ENCODE measurements at regions not wholly inside any gene's neighbourhood (a gene's known extent, or its start where the extent isn't known, plus 50 kb on each side); places are given as distances from the start of the nearest gene placed in this dataset.

- TF ChIP-seq PATZ1 (tag by site-specific recombination; IDR thresholded peaks at IDR 0.05), result peak; percentile 58
- TF ChIP-seq ZNF513 (tag by site-specific recombination; IDR thresholded peaks at IDR 0.05), result no peak
- TF ChIP-seq SP3 (tag by site-specific recombination; IDR thresholded peaks at IDR 0.05), result peak; percentile 11; the same call in 1 of the 2 replicates
- TF ChIP-seq ZNF19 (tag by site-specific recombination; IDR thresholded peaks at IDR 0.05; ENCODE audit: low read depth), result no peak
- peak; percentile 50 for TF ChIP-seq ZFHX2 (tag by site-specific recombination; conservative IDR thresholded peaks at IDR 0.05)
- no peak for TF ChIP-seq ZNF549 (tag by site-specific recombination; IDR thresholded peaks at IDR 0.05)
- TF ChIP-seq ZBTB8A (tag by site-specific recombination; IDR thresholded peaks at IDR 0.05), result peak; percentile 82
- no peak for TF ChIP-seq ZNF560 (tag by site-specific recombination; IDR thresholded peaks at IDR 0.05; ENCODE audit: borderline replicate concordance)
- TF ChIP-seq ZNF133 (tag by site-specific recombination; IDR thresholded peaks at IDR 0.05), result no peak
- no peak; the same call in 1 of the 2 replicates for TF ChIP-seq ZNF501 (tag by site-specific recombination; IDR thresholded peaks at IDR 0.05)
- TF ChIP-seq INSM2 (tag by site-specific recombination; IDR thresholded peaks at IDR 0.05), result no peak
- 0 out of 2 replicates have a peak, but pooled peaks have one; percentile 21 for TF ChIP-seq TSHZ1 (tag by site-specific recombination; IDR thresholded peaks at IDR 0.05; ENCODE audit: borderline replicate concordance)
- TF ChIP-seq ZNF629 (tag by site-specific recombination; IDR thresholded peaks at IDR 0.05), result no peak; the same call in 1 of the 2 replicates
- no peak for TF ChIP-seq ZFP3 (tag by site-specific recombination; IDR thresholded peaks at IDR 0.05; ENCODE audit: low read depth)
- TF ChIP-seq ZNF214 (tag by site-specific recombination; IDR thresholded peaks at IDR 0.05; ENCODE audit: borderline replicate concordance), result no peak
- TF ChIP-seq ZNF621 (tag by site-specific recombination; IDR thresholded peaks at IDR 0.05), result no peak
- TF ChIP-seq ZNF280D (tag by site-specific recombination; IDR thresholded peaks at IDR 0.05), result no peak
- peak; percentile 55; the same call in 1 of the 2 replicates for TF ChIP-seq ZNF561 (tag by site-specific recombination; IDR thresholded peaks at IDR 0.05; ENCODE audit: borderline replicate concordance)
- TF ChIP-seq ZIC2 (tag by site-specific recombination; IDR thresholded peaks at IDR 0.05), result peak; percentile 28
- TF ChIP-seq ZNF155 (tag by site-specific recombination; IDR thresholded peaks at IDR 0.05), result no peak
- TF ChIP-seq ZNF24 (tag by site-specific recombination; IDR thresholded peaks at IDR 0.05), result 0 out of 2 replicates have a peak, but pooled peaks have one; percentile 41
- TF ChIP-seq RBAK (tag by site-specific recombination; IDR thresholded peaks at IDR 0.05), result no peak
- TF ChIP-seq ZNF114 (tag by site-specific recombination; IDR thresholded peaks at IDR 0.05), result no peak
- no peak for TF ChIP-seq ZNF292 (tag by site-specific recombination; IDR thresholded peaks at IDR 0.05; ENCODE audit: borderline replicate concordance, low read depth)
- TF ChIP-seq ZFP69B (tag by site-specific recombination; IDR thresholded peaks at IDR 0.05), result peak; percentile 49; the same call in 1 of the 2 replicates
- no peak for TF ChIP-seq ZNF248 (tag by site-specific recombination; IDR thresholded peaks at IDR 0.05)
- TF ChIP-seq ZNF175 (tag by site-specific recombination; IDR thresholded peaks at IDR 0.05), result no peak
Observed at GRCh38 chr1:117758444-117759316, 152.8 kb downstream of the TENT5C start (continued).

Data from HEK293 (cell line).